CD4-positive, alpha-beta T cell treated with Interferon alpha-2 for 1 hour (primary cell): ENCODE measurements at regions not wholly inside any gene's neighbourhood (a gene's known extent, or its start where the extent isn't known, plus 50 kb on each side); places are given as distances from the start of the nearest gene placed in this dataset.
"Not testable (repeated sequence)": the region's sequence is repeated elsewhere in the genome, so short reads cannot be mapped to it uniquely, and the experiment has no call there.

Experiments used
- DNase-seq, 2 donors: peaks; one replicate each; pipeline ENCODE4 v3.0.0-alpha.2; 2020 to 2022

- no peak for DNase-seq
Observed at GRCh38 chr6:93183531-93183972, 235.8 kb downstream of the EPHA7 start.

- DNase-seq: no peak
Observed at GRCh38 chr6:93182938-93183479, 236.3 kb downstream of the EPHA7 start.

GRCh38 chr6:93177918-93178317 is 241.4 kb downstream of the EPHA7 start:
- DNase-seq: no peak

- DNase-seq: no peak
Observed at GRCh38 chr6:93177438-93177837, 241.9 kb downstream of the EPHA7 start.

- no peak for DNase-seq
Observed at GRCh38 chr6:93176070-93176469, 243.3 kb downstream of the EPHA7 start.

GRCh38 chr6:93173573-93173972 is 245.8 kb downstream of the EPHA7 start:
- DNase-seq: not testable (repeated sequence)

GRCh38 chr6:93165850-93166430 is 253.4 kb downstream of the EPHA7 start:
- no peak for DNase-seq

- no peak for DNase-seq
Observed at GRCh38 chr6:93164781-93165180, 254.6 kb downstream of the EPHA7 start.

GRCh38 chr6:93163146-93163545 is 256.2 kb downstream of the EPHA7 start:
- DNase-seq: no peak

GRCh38 chr6:93139408-93140081 is 279.8 kb downstream of the EPHA7 start:
- DNase-seq: no peak

- DNase-seq: no peak
Observed at GRCh38 chr6:93136111-93136510, 283.2 kb downstream of the EPHA7 start.

- DNase-seq: no peak
Observed at GRCh38 chr6:93124006-93124632, 295.2 kb downstream of the EPHA7 start.

GRCh38 chr6:93123585-93123984 is 295.8 kb downstream of the EPHA7 start:
- no peak for DNase-seq

- no peak for DNase-seq
Observed at GRCh38 chr6:93120154-93120742, 299.1 kb downstream of the EPHA7 start.

- DNase-seq: no peak
Observed at GRCh38 chr6:93105907-93106306, 313.5 kb downstream of the EPHA7 start.

- no peak for DNase-seq
Observed at GRCh38 chr6:93105017-93105416, 314.3 kb downstream of the EPHA7 start.

GRCh38 chr6:93104195-93104817 is 315.1 kb downstream of the EPHA7 start:
- DNase-seq: no peak

GRCh38 chr6:93088621-93089501 is 330.5 kb downstream of the EPHA7 start:
- no peak for DNase-seq

- no peak for DNase-seq
Observed at GRCh38 chr6:93087606-93088005, 331.8 kb downstream of the EPHA7 start.

GRCh38 chr6:93086351-93086750 is 333.0 kb downstream of the EPHA7 start:
- DNase-seq: no peak

GRCh38 chr6:93083337-93084230 is 335.8 kb downstream of the EPHA7 start:
- DNase-seq: no peak
